SK-N-SH treated with all-trans-retinoic acid at 6 μM for 48 hours (cell line): ENCODE measurements at regions not wholly inside any gene's neighbourhood (a gene's known extent, or its start where the extent isn't known, plus 50 kb on each side); places are given as distances from the start of the nearest gene placed in this dataset.

Experiments
- ATAC-seq: fragments of 200-7000 bp; cut with Tn5 transposase; 3 replicates; pipeline ENCODE4 v1.9.1; 2020; ENCODE audit warnings: mild to moderate bottlenecking, moderate library complexity
- ARNTL ChIP-seq: fragments of 450-650 bp; formaldehyde crosslinking; IDR thresholded peaks from 2 replicates; pipeline ENCODE4 v1.5.0; 2020; ENCODE audit warnings: low read depth, mild to moderate bottlenecking, moderate library complexity, borderline replicate concordance
- BACH2 ChIP-seq: fragments of 250-450 bp; sonication (Bioruptor Pico); IDR thresholded peaks from 2 replicates; pipeline ENCODE4 v1.9.0; 2021; ENCODE audit warnings: mild to moderate bottlenecking, borderline replicate concordance
- CSDC2 ChIP-seq: fragments of 250-450 bp; sonication (Bioruptor Pico); IDR thresholded peaks from 2 replicates; pipeline ENCODE4 v1.5.0; 2020; ENCODE audit warnings: mild to moderate bottlenecking, moderate library complexity
- CSRNP3 ChIP-seq: fragments of 250-450 bp; sonication (Bioruptor Pico); IDR thresholded peaks from 2 replicates; pipeline ENCODE4 v1.5.1; 2021; ENCODE audit warnings: mild to moderate bottlenecking, moderate library complexity
- ESRRG ChIP-seq: fragments of 250-450 bp; sonication (Bioruptor Pico); IDR thresholded peaks from 2 replicates; pipeline ENCODE4 v1.6.1; 2021; ENCODE audit warnings: mild to moderate bottlenecking
- GLIS3 ChIP-seq: fragments of 250-450 bp; sonication (Bioruptor Pico); IDR thresholded peaks from 2 replicates; pipeline ENCODE4 v1.5.0; 2020; ENCODE audit warnings: mild to moderate bottlenecking, moderate library complexity
- ISL1 ChIP-seq: fragments of 250-450 bp; sonication (Bioruptor Pico); IDR thresholded peaks from 2 replicates; pipeline ENCODE4 v2.1.2; 2022; ENCODE audit warnings: mild to moderate bottlenecking, moderate library complexity
- OSR1 ChIP-seq: fragments of 250-450 bp; sonication (Bioruptor Pico); IDR thresholded peaks from 2 replicates; pipeline ENCODE4 v1.8.0; 2022; ENCODE audit warnings: moderate library complexity, mild to moderate bottlenecking, inconsistent platforms
- SNAI2 ChIP-seq: fragments of 250-450 bp; sonication (Bioruptor Pico); IDR thresholded peaks from 2 replicates; pipeline ENCODE4 v1.5.0; 2020; ENCODE audit warnings: mild to moderate bottlenecking, moderate library complexity
- TCF4 ChIP-seq: fragments of 250-450 bp; sonication (Bioruptor Pico); IDR thresholded peaks from 2 replicates; pipeline ENCODE4 v1.8.0; 2021; ENCODE audit warnings: mild to moderate bottlenecking, moderate library complexity, borderline replicate concordance
- TOX ChIP-seq: fragments of 250-450 bp; sonication (Bioruptor Pico); IDR thresholded peaks from 2 replicates; pipeline ENCODE4 v1.8.0; 2021; ENCODE audit warnings: mild to moderate bottlenecking, moderate library complexity, borderline replicate concordance
- ZC3H10 ChIP-seq: fragments of 250-450 bp; sonication (Bioruptor Pico); IDR thresholded peaks from 2 replicates; pipeline ENCODE4 v1.5.1; 2021; ENCODE audit warnings: mild to moderate bottlenecking, moderate library complexity
- ZFP3 ChIP-seq: fragments of 250-450 bp; sonication (Bioruptor Pico); IDR thresholded peaks from 2 replicates; pipeline ENCODE4 v1.5.0; 2020; ENCODE audit warnings: mild to moderate bottlenecking, moderate library complexity
- ZNF565 ChIP-seq: fragments of 450-650 bp; formaldehyde crosslinking; conservative IDR thresholded peaks from 2 replicates; pipeline ENCODE4 v1.5.0; 2020; ENCODE audit warnings: low read depth, mild to moderate bottlenecking, moderate library complexity
- ZNF8 ChIP-seq: fragments of 450-650 bp; formaldehyde crosslinking; IDR thresholded peaks from 2 replicates; pipeline ENCODE4 v1.5.0; 2020; ENCODE audit warnings: mild to moderate bottlenecking, moderate library complexity
- TF ChIP-seq, protein P1 (sequence below): fragments of 250-450 bp; sonication (Bioruptor Pico); IDR thresholded peaks from 2 replicates; pipeline ENCODE4 v1.8.0; 2021; ENCODE audit warnings: low read depth, mild to moderate bottlenecking, moderate library complexity, borderline replicate concordance
- TF ChIP-seq, protein P2 (sequence below): fragments of 250-450 bp; sonication (Bioruptor Pico); IDR thresholded peaks from 2 replicates; pipeline ENCODE4 v1.5.1; 2020; ENCODE audit warnings: low read depth, mild to moderate bottlenecking, moderate library complexity
- TF ChIP-seq, protein P3 (sequence below): fragments of 250-450 bp; sonication (Bioruptor Pico); IDR thresholded peaks from 2 replicates; pipeline ENCODE4 v1.8.0; 2020; ENCODE audit warnings: mild to moderate bottlenecking, moderate library complexity, borderline replicate concordance

- TF ChIP-seq, protein P1, sequence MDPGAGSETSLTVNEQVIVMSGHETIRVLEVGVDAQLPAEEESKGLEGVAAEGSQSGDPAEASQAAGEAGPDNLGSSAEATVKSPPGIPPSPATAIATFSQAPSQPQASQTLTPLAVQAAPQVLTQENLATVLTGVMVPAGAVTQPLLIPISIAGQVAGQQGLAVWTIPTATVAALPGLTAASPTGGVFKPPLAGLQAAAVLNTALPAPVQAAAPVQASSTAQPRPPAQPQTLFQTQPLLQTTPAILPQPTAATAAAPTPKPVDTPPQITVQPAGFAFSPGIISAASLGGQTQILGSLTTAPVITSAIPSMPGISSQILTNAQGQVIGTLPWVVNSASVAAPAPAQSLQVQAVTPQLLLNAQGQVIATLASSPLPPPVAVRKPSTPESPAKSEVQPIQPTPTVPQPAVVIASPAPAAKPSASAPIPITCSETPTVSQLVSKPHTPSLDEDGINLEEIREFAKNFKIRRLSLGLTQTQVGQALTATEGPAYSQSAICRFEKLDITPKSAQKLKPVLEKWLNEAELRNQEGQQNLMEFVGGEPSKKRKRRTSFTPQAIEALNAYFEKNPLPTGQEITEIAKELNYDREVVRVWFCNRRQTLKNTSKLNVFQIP (CRISPR knock-in tag): no peak
- no peak for TF ChIP-seq SNAI2 (CRISPR knock-in tag)
- TF ChIP-seq, protein P2, sequence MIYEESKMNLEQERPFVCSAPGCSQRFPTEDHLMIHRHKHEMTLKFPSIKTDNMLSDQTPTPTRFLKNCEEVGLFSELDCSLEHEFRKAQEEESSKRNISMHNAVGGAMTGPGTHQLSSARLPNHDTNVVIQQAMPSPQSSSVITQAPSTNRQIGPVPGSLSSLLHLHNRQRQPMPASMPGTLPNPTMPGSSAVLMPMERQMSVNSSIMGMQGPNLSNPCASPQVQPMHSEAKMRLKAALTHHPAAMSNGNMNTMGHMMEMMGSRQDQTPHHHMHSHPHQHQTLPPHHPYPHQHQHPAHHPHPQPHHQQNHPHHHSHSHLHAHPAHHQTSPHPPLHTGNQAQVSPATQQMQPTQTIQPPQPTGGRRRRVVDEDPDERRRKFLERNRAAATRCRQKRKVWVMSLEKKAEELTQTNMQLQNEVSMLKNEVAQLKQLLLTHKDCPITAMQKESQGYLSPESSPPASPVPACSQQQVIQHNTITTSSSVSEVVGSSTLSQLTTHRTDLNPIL (CRISPR knock-in tag): no peak
Measured at GRCh38 chr14:83558946-83559345, 1971.0 kb upstream of the FLRT2 start (continued).

GRCh38 chr14:83559721-83560120 lies 1970.2 kb upstream of the FLRT2 start:
- ATAC-seq: no peak
- TF ChIP-seq OSR1 (CRISPR knock-in tag) (no peak), TOX (no peak)

DNA sequence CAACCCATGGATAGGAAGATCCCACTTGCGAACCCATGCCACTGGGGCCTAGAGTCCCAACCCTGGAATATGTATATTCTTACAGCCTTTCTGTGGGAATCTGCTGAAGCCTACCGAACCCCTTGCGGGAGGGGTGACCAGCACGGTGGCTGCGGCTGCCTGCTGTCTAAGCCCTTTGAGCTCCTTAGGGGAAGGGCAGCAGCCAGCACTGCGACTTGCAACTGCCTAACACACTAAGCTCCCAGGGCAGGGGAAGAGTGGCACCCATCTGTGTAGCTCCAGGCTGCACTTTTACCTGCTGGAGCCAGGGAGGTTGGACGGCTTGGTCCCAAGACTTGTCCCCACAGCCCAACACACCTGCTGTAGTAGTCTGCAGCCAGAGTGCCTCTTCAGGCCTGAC lies 1968.7 kb upstream of the FLRT2 start:
- no peak for ATAC-seq
- TF ChIP-seq, protein P1 (CRISPR knock-in tag): no peak
- TF ChIP-seq CSRNP3 (CRISPR knock-in tag): no peak

DNA sequence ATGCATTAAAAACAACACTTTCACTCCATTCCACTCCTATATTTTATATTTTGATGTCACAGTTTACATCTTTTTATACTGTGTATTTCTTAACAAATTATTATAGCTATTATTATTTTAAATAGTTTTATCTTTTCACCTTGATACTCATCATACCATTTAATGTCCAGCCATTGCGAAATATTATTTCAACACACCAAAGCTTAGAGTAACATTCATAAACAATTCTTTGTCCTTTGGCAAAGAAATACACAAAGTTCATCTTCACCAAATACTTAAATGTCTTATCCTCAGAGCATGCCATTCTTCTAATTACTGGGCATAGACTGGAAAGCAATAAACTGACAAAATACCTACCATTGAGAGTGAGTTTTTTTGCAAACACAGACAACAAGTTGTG lies 1963.4 kb upstream of the FLRT2 start:
- ATAC-seq: no peak

More for the DNA sequence above, 1963.4 kb upstream of the FLRT2 start:
- TF ChIP-seq, protein P1 (CRISPR knock-in tag): no peak
- no peak for TF ChIP-seq ZNF8 (CRISPR knock-in tag)
- TF ChIP-seq ISL1 (CRISPR knock-in tag): no peak
- no peak for TF ChIP-seq ZNF565 (CRISPR knock-in tag)
- TF ChIP-seq BACH2 (CRISPR knock-in tag): no peak
- TF ChIP-seq TCF4: no peak
- TF ChIP-seq CSDC2 (CRISPR knock-in tag): no peak
- no peak for TF ChIP-seq OSR1 (CRISPR knock-in tag)
- TF ChIP-seq, protein P3, sequence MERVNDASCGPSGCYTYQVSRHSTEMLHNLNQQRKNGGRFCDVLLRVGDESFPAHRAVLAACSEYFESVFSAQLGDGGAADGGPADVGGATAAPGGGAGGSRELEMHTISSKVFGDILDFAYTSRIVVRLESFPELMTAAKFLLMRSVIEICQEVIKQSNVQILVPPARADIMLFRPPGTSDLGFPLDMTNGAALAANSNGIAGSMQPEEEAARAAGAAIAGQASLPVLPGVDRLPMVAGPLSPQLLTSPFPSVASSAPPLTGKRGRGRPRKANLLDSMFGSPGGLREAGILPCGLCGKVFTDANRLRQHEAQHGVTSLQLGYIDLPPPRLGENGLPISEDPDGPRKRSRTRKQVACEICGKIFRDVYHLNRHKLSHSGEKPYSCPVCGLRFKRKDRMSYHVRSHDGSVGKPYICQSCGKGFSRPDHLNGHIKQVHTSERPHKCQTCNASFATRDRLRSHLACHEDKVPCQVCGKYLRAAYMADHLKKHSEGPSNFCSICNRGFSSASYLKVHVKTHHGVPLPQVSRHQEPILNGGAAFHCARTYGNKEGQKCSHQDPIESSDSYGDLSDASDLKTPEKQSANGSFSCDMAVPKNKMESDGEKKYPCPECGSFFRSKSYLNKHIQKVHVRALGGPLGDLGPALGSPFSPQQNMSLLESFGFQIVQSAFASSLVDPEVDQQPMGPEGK: no peak
- no peak for TF ChIP-seq ZC3H10 (CRISPR knock-in tag)
- TF ChIP-seq ESRRG (CRISPR knock-in tag): no peak
- TF ChIP-seq ARNTL: no peak
- TF ChIP-seq ZFP3: no peak
- TF ChIP-seq, protein P2 (CRISPR knock-in tag): no peak
- no peak for TF ChIP-seq GLIS3 (CRISPR knock-in tag)
- TF ChIP-seq CSRNP3 (CRISPR knock-in tag): no peak
- TF ChIP-seq, all 23 proteins: peak for 0
